ENCODE measurements at regions not wholly inside any gene's neighbourhood (a gene's known extent, or its start where the extent isn't known, plus 50 kb on each side); places are given as distances from the start of the nearest gene placed in this dataset.
A peak's percentile ranks its signal among the peaks of the same experiment; 100 is the strongest.

GRCh38 chr2:47315475-47315874, 53.6 kb upstream of the EPCAM start:
- Histone ChIP-seq H3K27ac (ENCODE audit: low read depth, low read length) (no peak overlapping the region), H3K9ac (ENCODE audit: extremely low read depth, low read length, poor library complexity, severe bottlenecking) (no peak overlapping the region), H3K9me3 (ENCODE audit: control insufficient read depth, low read length) (no peaks in the 10 kb centered on the region), H3K27me3 (ENCODE audit: control insufficient read depth, insufficient read depth, low read length, poor library complexity, severe bottlenecking) (peaks cover 28% of the 10 kb centered on the region), H3K36me3 (ENCODE audit: control insufficient read depth, insufficient read depth, low read length) (no peaks in the 10 kb centered on the region), H3K4me1 (ENCODE audit: control insufficient read depth, insufficient read depth, low read length) (peaks cover 9% of the 10 kb centered on the region), H3K4me3 (ENCODE audit: low read length) (no peak overlapping the region)
- no peak overlapping the region for H3K27ac Mint-ChIP-seq
- WGBS, 2 experiments (ENCODE audit: insufficient coverage in 1 of 2, insufficient read length in 1 of 2): 86 to 96% methylated on average over 2 to 5 of the region's 5 CpGs
- peaks cover 4% of the 10 kb centered on the region for H3K36me3 Mint-ChIP-seq (ENCODE audit: low read depth)
- no peak overlapping the region for H3K4me3 Mint-ChIP-seq
- no peaks in the 10 kb centered on the region for H3K9me3 Mint-ChIP-seq
- DNase-seq: no peak
- peaks cover 59% of the 10 kb centered on the region for H3K27me3 Mint-ChIP-seq (ENCODE audit: insufficient read depth)
- TF ChIP-seq CTCF (conservative IDR thresholded peaks at IDR 0.05): no peak
- H3K4me1 Mint-ChIP-seq: peaks cover 15% of the 10 kb centered on the region

- H3K4me1 ChIP-seq (ENCODE audit: control insufficient read depth, insufficient read depth, low read length): peaks cover 13% of the 10 kb centered on the region
- DNase-seq: no peak
- H3K9ac ChIP-seq (ENCODE audit: extremely low read depth, low read length, poor library complexity, severe bottlenecking): no peak overlapping the region
- no peak overlapping the region for H3K4me3 ChIP-seq (ENCODE audit: low read length)
- peaks cover 63% of the 10 kb centered on the region for H3K27me3 Mint-ChIP-seq (ENCODE audit: insufficient read depth)
- WGBS, 2 experiments (ENCODE audit: insufficient coverage in 1 of 2, insufficient read length in 1 of 2): 77% methylated on average over 2 of the region's 2 CpGs; no CpG with 5 or more reads in 1 of the 2 experiments
- H3K27me3 ChIP-seq (ENCODE audit: control insufficient read depth, insufficient read depth, low read length, poor library complexity, severe bottlenecking): peaks cover 33% of the 10 kb centered on the region
- H3K4me1 Mint-ChIP-seq: peaks cover 27% of the 10 kb centered on the region
- no peak overlapping the region for H3K27ac ChIP-seq (ENCODE audit: low read depth, low read length)
- H3K4me3 Mint-ChIP-seq: no peak overlapping the region
- no peaks in the 10 kb centered on the region for H3K36me3 ChIP-seq (ENCODE audit: control insufficient read depth, insufficient read depth, low read length)
- H3K9me3 ChIP-seq (ENCODE audit: control insufficient read depth, low read length): no peaks in the 10 kb centered on the region
- H3K27ac Mint-ChIP-seq: no peak overlapping the region
- no peaks in the 10 kb centered on the region for H3K9me3 Mint-ChIP-seq
- peaks cover 4% of the 10 kb centered on the region for H3K36me3 Mint-ChIP-seq (ENCODE audit: low read depth)
- peak; percentile 61 for TF ChIP-seq CTCF (conservative IDR thresholded peaks at IDR 0.05)
Observed at GRCh38 chr2:47313728-47314127, 55.4 kb upstream of the EPCAM start.

- Mint-ChIP-seq H3K27me3 (ENCODE audit: insufficient read depth) (peaks cover 68% of the 10 kb centered on the region), H3K36me3 (ENCODE audit: low read depth) (peaks cover 4% of the 10 kb centered on the region), H3K27ac (no peak overlapping the region), H3K9me3 (no peaks in the 10 kb centered on the region), H3K4me3 (no peak overlapping the region), H3K4me1 (peaks cover 27% of the 10 kb centered on the region)
- no peaks in the 10 kb centered on the region for H3K9me3 ChIP-seq (ENCODE audit: control insufficient read depth, low read length)
- peaks cover 38% of the 10 kb centered on the region for H3K27me3 ChIP-seq (ENCODE audit: control insufficient read depth, insufficient read depth, low read length, poor library complexity, severe bottlenecking)
- peak; percentile 74 for DNase-seq
- no peak overlapping the region for H3K4me3 ChIP-seq (ENCODE audit: low read length)
- H3K4me1 ChIP-seq (ENCODE audit: control insufficient read depth, insufficient read depth, low read length): peaks cover 13% of the 10 kb centered on the region
- no peak overlapping the region for H3K9ac ChIP-seq (ENCODE audit: extremely low read depth, low read length, poor library complexity, severe bottlenecking)
- TF ChIP-seq CTCF (conservative IDR thresholded peaks at IDR 0.05): no peak
- H3K36me3 ChIP-seq (ENCODE audit: control insufficient read depth, insufficient read depth, low read length): no peaks in the 10 kb centered on the region
- WGBS, 2 experiments (ENCODE audit: insufficient coverage in 1 of 2, insufficient read length in 1 of 2): 58 to 94% methylated on average over 4 to 6 of the region's 6 CpGs
- no peak overlapping the region for H3K27ac ChIP-seq (ENCODE audit: low read depth, low read length)
Observed at GRCh38 chr2:47313141-47313691, 55.9 kb upstream of the EPCAM start.

All from endodermal cell (in vitro differentiated cells).